ENCODE measurements at regions not wholly inside any gene's neighbourhood (a gene's known extent, or its start where the extent isn't known, plus 50 kb on each side); places are given as distances from the start of the nearest gene placed in this dataset.

- TF ChIP-seq CTCF (IDR thresholded peaks at IDR 0.05): no peak
- TF ChIP-seq POLR2A (IDR thresholded peaks at IDR 0.05): no peak
These were observed 182.7 kb downstream of the KTN1 start for GRCh38 chr14:55762595-55763232.
